ENCODE measurements at regions not wholly inside any gene's neighbourhood (a gene's known extent, or its start where the extent isn't known, plus 50 kb on each side); places are given as distances from the start of the nearest gene placed in this dataset.

- Histone ChIP-seq H3K27ac (ENCODE audit: extremely low read depth, low read depth, low read length) (peak overlapping the region; percentile 50; the same call in 1 of the 2 replicates), H3K36me3 (ENCODE audit: control insufficient read depth in 2 of 2, insufficient read depth in 1 of 2, low read length in 2 of 2) (no peaks in the 10 kb centered on the region), H3K9me3 (ENCODE audit: control insufficient read depth, insufficient read depth, low read depth, low read length) (no peaks in the 10 kb centered on the region), H3K4me3 (ENCODE audit: low read depth, low read length) (no peak overlapping the region), H3K4me1 (ENCODE audit: control insufficient read depth, insufficient read depth, low read length) (peaks cover 13% of the 10 kb centered on the region)
- ChIA-PET CTCF (no interaction called here), POLR2A (interaction anchor here (0.7 kb wide), 1 partner anchor 132 kb away, joined by 5 read pairs; no protein-coding TSS in a partner anchor)
- no peak for TF ChIP-seq TRIM28 (IDR thresholded peaks at IDR 0.05; ENCODE audit: borderline replicate concordance, low read length)
- 0 out of 2 replicates have a peak, but pooled peaks have one; percentile 9 for TF ChIP-seq ZNF248 (tag by site-specific recombination; IDR thresholded peaks at IDR 0.05)
- no peak for TF ChIP-seq ZNF48 (tag by site-specific recombination; IDR thresholded peaks at IDR 0.05)
- no peak for TF ChIP-seq ZNF416 (tag by site-specific recombination; IDR thresholded peaks at IDR 0.05)
- no peak for TF ChIP-seq ZNF626 (tag by site-specific recombination; IDR thresholded peaks at IDR 0.05)
- no peak for TF ChIP-seq ZFP41 (tag by site-specific recombination; IDR thresholded peaks at IDR 0.05; ENCODE audit: borderline replicate concordance)
- TF ChIP-seq ZNF404 (tag by site-specific recombination; IDR thresholded peaks at IDR 0.05), result no peak
- no peak for TF ChIP-seq SP2 (tag by site-specific recombination; IDR thresholded peaks at IDR 0.05)
- no peak for TF ChIP-seq ZBTB6 (tag by site-specific recombination; IDR thresholded peaks at IDR 0.05)
- TF ChIP-seq ZNF26 (tag by site-specific recombination; IDR thresholded peaks at IDR 0.05), result no peak
- peak; percentile 14; the same call in 1 of the 2 replicates for TF ChIP-seq ZSCAN4 (tag by site-specific recombination; IDR thresholded peaks at IDR 0.05)
- TF ChIP-seq ZNF645 (tag by site-specific recombination; IDR thresholded peaks at IDR 0.05), result no peak
- TF ChIP-seq ZNF621 (tag by site-specific recombination; IDR thresholded peaks at IDR 0.05), result peak; percentile 49; the same call in 1 of the 2 replicates
- no peak for TF ChIP-seq ZNF629 (tag by site-specific recombination; IDR thresholded peaks at IDR 0.05)
- no peak for TF ChIP-seq PBX3 (CRISPR knock-in tag; IDR thresholded peaks at IDR 0.05)
- TF ChIP-seq ZNF423 (tag by site-specific recombination; IDR thresholded peaks at IDR 0.05), result no peak
- no peak for TF ChIP-seq ZNF19 (tag by site-specific recombination; IDR thresholded peaks at IDR 0.05; ENCODE audit: low read depth)
- no peak for TF ChIP-seq ZNF350 (tag by site-specific recombination; IDR thresholded peaks at IDR 0.05)
- TF ChIP-seq ZNF175 (tag by site-specific recombination; IDR thresholded peaks at IDR 0.05), result no peak
- no peak for TF ChIP-seq ZNF585B (tag by site-specific recombination; IDR thresholded peaks at IDR 0.05)
- no peak for TF ChIP-seq ZNF266 (tag by site-specific recombination; IDR thresholded peaks at IDR 0.05; ENCODE audit: low read depth)
- no peak for TF ChIP-seq OVOL3 (tag by site-specific recombination; IDR thresholded peaks at IDR 0.05)
- TF ChIP-seq ZNF560 (tag by site-specific recombination; IDR thresholded peaks at IDR 0.05; ENCODE audit: borderline replicate concordance), result no peak
- TF ChIP-seq ZBTB20 (tag by site-specific recombination; IDR thresholded peaks at IDR 0.05), result 0 out of 2 replicates have a peak, but pooled peaks have one; percentile 19
- TF ChIP-seq KLF17 (tag by site-specific recombination; IDR thresholded peaks at IDR 0.05), result no peak
- TF ChIP-seq ZNF133 (tag by site-specific recombination; IDR thresholded peaks at IDR 0.05), result 0 out of 2 replicates have a peak, but pooled peaks have one; percentile 37
- TF ChIP-seq ZNF571 (tag by site-specific recombination; IDR thresholded peaks at IDR 0.05), result no peak
- TF ChIP-seq ZNF510 (tag by site-specific recombination; IDR thresholded peaks at IDR 0.05; ENCODE audit: insufficient replicate concordance), result no peak
- TF ChIP-seq ZNF558 (tag by site-specific recombination; IDR thresholded peaks at IDR 0.05), result no peak
- TF ChIP-seq ZEB2 (tag by site-specific recombination; IDR thresholded peaks at IDR 0.05), result no peak
- no peak for TF ChIP-seq SP3 (tag by site-specific recombination; IDR thresholded peaks at IDR 0.05)
- TF ChIP-seq ZNF777 (tag by site-specific recombination; IDR thresholded peaks at IDR 0.05; ENCODE audit: borderline replicate concordance), result no peak
These were observed 347.2 kb upstream of the KLF6 start for GRCh38 chr10:4132216-4132556.
